Medulla oblongata (tissue), 1 donor: ENCODE measurements at regions not wholly inside any gene's neighbourhood (a gene's known extent, or its start where the extent isn't known, plus 50 kb on each side); places are given as distances from the start of the nearest gene placed in this dataset.
A peak's percentile ranks its signal among the peaks of the same experiment; 100 is the strongest.
"Not testable (repeated sequence)": the region's sequence is repeated elsewhere in the genome, so short reads cannot be mapped to it uniquely, and the experiment has no call there.

Experiments used
- DNase-seq: peaks from one replicate; pipeline ENCODE4 v3.0.0-alpha.2; 2015; ENCODE audit errors: extremely low spot score

DNA sequence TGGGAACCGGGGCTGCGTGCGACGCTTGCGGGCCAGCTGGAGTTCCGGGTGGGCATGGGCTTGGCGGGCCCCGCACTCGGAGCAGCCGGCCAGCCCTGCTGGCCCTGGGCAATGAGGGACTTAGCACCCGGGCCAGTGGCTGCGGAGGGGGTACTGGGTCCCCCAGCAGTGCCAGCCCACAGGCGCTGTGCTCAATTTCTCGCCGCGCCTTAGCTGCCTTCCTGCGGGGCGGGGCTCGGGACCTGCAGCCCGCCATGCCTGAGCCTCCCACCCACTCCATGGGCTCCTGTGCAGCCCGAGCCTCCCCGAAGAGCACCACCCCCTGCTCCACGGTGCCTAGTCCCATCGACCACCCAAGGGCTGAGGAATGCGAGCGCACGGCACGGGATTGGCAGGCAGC is 63.8 kb downstream of the PLXNA1 start:
- not testable (repeated sequence) for DNase-seq

DNA sequence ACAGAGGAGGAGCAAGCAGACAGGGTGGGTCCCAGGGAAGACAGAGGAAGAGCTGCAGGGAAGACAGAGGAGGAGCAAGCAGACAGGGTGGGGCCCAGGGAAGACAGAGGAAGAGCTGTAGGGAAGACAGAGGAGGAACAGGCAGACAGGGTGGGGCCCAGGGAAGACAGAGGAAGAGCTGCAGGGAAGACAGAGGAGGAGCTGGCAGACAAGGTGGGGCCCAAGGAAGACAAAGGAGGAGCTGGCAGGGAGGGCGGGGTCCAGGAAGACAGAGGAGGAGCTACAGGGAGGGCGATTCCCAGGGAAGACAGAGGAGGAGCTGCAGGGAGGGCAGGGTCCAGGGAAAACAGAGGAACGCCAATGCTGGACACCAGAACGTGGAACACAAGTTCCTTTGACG is 66.5 kb downstream of the PLXNA1 start:
- DNase-seq = no peak

DNA sequence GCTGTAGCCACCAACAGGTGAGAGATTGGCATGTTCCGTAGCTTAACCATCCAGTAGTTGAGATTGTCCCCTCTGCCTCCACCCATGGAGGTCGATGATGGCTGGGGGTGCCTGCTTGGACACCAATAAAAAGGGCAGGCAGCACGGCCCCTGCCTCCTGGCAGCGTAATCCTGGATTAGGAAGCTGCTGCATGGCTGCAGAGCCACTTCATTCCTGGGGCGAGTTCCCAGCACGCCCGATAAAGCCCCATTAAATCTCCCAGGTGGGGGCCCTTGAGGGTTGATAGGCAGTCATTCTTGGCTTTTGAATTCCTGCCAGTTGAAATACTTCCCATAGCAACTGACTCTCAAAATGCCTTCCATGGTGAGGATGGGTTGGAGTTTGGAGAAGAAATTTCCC is 67.8 kb downstream of the PLXNA1 start:
- DNase-seq = no peak

DNA sequence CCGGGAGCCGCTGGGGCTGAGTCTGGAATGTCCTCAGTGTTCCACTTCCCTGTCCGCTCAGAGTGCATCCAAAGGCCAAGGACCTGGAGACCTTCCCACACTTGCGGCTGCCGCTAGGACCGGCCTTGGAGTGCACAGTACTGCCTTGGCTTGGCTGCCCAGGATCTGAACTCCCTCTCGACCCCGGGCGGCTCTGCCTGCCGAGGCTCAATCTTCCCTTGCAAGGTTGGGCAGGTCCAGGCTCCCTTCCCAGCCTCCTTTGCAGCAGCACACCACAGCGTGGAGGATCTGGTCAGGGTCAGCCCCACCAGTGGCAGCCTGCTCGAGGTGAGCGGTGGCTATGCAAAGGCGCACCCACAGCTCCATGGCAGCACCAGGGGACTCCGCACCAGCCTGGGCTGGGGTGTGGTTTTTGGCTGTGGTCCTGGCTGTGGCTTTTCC is 69.2 kb downstream of the PLXNA1 start:
- peak; percentile 9 for DNase-seq

DNA sequence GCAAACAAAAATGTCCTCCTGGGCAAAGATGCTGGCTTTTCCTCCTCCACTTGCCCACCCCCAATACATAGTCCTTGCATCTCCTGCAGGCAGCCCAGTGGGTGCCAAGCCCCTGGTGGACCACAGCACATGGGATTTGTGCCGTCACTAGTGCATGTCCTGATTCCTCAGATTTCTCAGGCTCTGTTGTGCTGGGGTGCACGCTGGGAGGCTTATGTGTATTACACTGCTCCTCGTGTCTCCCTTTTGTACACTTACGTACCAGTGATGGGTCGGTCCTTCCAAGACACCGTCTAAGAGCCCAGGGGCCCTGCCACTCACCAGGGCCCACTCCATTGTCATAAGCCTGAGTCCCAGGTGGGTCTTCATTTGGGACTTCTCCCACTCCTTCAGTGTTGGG is 70.1 kb downstream of the PLXNA1 start:
- no peak for DNase-seq

DNA sequence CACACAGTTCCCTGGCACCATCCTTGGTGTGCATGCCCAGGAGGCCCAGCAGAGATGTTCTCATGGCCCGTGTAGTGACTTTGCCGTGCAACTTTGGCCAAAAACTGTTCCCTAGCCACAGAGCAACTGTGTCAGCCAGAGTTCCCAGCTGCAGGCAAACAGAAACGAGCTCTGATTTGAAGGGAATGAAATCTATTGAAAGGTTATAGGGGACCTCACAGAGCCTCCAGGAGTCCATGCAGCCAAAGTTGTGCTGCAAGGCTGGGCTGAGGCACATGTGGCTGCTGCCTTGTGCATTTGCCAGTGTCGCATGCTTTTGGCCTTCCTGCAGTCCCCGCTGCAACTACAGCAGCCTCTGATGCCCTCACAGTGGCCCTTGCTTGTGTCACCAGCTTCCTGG is 70.5 kb downstream of the PLXNA1 start:
- DNase-seq = no peak

DNA sequence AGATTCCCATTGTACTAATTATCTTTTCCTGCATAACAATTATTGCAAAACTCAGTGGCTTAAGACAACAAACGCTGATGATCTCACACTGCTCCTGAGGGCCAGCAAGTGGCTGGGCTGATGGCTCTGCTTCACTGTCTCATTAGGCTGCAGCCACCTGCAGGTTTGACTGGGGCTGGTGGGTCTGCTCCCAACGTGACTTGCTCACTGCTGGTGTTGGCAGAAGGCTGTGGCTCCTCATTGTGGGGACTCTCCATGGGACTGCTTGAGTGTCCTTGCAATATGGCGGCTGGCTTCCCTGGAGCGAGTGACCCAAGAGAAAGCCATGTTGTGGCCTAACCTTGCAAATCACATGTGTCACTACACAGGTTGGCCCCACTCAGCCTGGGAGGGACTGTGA is 71.1 kb downstream of the PLXNA1 start:
- no peak for DNase-seq

DNA sequence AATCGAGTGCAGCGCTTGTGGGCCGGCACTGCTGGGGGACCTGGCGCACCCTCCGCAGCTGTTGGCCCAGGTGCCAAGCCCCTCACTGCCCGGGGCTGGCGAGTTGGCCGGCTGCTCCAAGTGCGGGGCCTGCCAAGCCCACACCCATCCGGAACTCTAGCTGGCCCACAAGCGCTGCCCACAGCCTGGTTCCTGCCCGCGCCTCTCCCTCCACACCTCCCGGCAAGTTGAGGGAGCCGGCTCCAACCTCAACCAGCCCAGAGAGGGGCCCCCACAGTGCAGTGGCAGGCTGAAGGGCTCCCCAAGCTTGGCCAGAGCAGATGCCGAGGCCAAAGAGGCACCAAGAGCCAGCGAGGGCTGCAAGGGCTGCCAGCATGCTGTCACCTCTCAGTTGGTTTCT is 73.4 kb downstream of the PLXNA1 start:
- DNase-seq = no peak

DNA sequence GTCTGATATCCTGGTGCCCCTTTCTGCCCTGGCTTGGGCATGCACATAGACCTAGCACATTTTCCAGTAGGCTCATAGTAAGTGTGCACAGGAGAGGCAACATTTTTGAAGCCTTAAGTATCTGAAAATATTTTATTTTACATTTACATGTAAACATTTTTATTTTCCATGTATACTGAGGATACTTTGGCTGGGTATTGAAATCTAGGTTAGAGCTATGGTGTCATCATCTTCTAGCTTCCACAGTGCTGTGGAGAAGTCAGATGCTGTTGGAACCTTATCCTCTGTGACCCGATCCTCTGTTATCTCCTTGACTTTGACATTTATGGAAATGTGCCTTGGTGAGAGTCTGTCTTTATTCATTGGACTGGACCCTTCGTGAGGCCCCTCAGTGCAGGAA is 74.1 kb downstream of the PLXNA1 start:
- DNase-seq = no peak

DNA sequence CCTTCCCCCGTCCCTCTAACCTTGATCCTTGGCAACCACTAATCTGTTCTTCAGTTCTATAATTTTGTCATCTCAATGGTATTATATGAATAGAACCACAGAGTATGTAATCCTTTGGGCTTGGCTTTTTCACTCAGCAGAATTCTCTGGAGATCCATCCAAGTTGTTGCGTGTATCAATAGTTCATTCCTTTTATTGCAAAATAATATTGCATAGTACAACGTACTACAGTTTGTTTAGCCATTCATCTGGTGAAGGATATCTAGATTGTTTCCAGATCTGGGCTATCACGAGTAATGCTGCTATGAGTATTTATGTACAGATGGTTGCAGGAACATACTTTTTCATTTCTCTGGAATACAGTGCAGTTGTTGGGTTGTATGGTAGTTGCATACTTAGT is 76.2 kb downstream of the PLXNA1 start:
- DNase-seq = no peak

DNA sequence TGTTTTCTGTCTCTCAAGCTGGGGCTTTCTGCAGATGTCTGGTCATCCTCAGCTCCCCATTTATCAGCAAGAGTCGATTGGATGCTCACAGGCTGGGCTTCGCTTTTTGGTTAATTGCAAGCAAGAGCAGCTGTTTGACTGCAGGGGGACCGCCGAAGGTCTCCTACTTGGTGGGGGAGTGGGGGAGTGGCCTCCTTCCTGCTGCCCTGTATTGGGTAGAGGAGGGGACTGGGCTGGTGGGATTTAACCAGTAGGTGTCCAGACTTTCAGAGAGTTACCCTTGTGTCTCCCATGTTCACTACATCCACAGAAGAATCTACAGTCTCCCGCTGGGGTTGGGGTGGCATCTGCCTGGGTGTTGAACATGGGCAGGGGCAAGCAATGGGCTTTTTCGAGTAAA is 78.7 kb downstream of the PLXNA1 start:
- DNase-seq = no peak

DNA sequence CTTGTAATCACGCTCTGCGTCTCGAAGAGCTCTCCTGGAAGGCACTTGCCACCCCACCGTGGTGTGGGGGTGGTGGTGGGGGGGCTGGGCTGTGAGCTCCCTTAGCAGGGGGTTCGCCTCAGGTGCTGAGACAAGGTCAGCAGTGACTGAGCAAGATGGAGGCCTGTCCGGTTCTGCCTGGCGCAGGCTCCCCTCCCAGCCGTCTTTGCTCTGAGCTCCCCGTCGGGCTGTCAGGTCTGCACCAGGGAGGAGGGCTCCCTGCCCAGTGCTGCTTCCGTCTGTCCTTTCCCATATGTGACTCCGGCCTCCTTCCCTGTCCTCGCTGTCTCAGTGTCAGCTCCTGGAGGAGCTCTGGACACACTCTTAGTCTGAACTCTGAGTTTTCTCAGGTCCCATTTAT is 80.0 kb downstream of the PLXNA1 start:
- no peak for DNase-seq

DNA sequence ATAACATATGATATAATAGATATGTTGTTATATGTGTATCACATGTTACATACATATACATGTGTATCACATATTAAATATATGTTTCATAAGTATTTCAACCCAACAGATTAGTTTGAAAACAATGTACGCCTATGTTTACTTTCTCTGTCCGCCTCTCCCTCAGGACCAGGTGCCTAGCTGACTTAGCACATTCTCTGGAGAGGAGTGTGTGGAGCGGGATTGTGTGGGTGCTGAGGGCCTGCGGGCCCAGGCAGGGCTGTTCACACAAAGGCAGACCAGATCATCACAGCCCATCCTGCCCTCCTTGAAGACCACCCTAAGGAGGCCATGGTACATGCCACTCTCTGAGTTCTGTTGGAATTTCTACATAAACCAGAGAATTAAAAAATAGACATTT is 81.0 kb downstream of the PLXNA1 start:
- DNase-seq = no peak

DNA sequence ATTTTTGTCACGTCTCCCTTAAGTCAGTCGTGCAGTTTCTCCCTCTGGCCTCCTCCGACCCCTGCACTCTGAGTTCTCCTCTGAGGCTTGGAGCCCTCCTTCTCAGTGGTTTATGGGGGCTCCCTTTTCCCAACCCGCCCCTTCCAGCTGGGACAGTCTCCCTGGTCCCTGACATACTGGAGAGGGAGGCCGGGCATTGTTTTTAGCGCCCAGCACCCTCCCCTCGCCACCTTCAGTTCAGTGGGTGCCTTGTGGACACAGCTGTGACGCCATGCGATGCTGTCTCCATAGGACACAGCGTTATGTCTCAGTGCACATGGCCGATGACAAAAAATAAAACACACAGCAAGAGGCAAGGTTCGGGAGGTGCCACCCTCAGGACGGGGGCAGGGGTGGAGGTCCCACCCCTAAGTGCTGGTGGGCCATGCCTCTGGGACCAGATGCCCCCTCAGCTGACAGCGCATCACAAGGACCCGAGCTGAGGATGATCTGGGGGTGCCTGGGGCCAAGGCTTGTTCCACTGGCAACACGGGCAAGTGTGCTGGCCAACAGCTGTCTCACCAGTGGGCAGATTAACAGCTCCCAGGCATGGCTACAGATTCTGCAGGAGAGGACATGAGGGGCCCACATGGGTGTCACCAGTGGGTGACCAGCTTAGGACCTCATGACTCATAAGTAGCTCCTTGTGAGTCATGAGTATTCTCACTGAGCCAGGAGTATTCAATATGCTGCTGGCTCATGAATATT is 81.6 kb downstream of the PLXNA1 start:
- DNase-seq = no peak

DNA sequence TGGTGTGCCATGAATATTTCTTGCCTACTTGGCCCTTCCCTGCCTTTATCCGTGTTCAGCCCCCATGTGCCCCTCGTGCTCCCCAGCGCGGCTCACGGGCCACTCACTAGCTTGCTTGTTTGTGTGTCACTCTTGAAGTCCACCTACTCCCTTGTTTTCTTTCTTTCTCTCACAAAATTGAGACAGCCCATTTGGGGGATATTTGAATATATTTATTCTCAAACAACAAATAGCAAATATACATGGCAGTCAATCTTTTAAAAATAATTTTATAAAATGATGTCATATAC is 82.2 kb downstream of the PLXNA1 start:
- DNase-seq = no peak

DNA sequence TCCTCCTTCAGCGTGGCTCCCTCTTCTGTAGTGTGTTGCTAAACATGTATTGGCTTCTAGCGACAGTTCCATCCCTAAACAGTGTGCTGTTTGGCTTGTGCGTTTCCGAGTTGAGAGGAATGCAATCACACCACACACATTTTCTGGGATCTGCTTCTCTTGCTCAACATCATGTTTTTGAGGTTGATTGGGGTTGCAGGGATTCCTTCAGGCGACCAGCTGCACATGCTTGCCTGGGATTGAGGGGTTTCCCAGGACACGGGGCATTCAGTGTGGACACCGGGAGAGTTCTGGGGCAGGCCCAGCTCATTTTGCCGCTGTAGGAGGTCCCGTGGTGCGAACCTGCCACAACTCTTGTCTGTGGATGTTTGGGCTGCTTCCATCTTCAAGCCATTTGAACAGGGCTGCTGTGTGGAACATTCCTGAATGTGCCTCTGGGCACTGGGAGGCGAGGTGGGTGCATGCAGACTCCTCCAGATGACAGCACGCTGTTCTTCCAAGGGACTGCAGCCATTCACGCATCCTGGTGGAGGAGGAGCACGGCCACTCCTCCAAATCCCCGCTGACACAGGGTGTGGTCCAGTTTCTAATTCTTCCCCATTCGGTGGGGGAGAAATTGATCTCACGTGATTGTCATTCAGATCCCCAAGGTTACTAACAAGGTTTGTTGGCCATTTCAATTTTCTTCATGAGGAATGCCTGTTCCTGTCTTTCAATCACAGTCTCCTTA is 82.8 kb downstream of the PLXNA1 start:
- DNase-seq = peak; percentile 51

DNA sequence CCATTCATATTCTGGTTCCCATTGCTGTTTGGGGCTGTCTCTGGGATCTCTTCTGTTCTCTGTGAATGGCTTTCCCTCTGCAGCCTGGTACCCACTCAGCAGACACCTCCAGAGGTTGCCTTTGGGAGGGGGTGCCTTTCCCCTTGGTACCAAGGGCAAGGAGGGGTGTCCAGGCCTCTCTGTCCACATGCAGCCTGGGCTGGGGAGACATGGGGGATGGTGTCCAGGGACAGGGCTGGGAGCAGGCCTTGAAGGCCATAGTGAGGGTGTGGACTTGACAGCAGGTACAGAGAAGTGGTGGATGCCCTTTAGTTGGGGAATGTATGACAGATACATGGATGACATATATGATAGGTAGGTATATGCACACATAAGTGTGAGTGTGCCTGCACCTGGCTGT is 83.7 kb downstream of the PLXNA1 start:
- DNase-seq = no peak

DNA sequence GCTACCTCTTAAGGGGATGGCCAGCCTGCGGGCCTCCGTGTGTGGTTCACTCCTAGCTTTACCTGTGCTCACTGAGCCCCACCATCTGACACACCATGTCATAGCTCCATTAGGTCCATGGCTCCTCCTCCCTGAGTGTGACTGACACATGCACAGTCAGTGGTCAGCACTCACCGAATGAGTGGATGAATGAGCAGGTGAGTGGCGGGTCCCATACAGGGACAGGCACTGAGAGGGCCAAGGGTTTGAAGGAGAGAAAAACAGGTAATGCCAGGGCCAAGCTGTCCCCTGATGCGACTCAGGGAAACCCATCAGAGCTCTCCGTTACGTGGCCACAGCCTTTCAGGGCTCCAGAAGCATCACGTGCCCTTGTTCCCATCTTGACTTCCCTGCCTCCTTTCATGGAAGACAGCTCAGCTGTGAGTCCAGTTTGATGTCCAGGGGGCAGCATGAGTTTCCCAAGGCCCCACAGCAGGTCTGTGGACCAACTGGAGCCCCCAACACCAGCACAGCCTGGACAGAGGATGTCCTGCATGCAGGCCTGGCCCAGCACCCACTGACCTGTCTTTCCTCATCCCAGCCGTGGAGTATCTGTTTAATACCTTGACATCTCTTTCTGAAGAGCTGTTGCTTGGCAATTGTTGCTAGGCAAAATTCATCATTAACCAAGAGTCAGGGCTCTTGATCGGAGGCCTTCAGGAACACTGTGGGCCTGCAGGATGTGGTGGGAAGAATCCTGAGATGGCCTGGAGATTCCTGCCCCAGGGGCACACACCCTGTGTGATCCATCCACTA is 84.4 kb downstream of the PLXNA1 start:
- no peak for DNase-seq

DNA sequence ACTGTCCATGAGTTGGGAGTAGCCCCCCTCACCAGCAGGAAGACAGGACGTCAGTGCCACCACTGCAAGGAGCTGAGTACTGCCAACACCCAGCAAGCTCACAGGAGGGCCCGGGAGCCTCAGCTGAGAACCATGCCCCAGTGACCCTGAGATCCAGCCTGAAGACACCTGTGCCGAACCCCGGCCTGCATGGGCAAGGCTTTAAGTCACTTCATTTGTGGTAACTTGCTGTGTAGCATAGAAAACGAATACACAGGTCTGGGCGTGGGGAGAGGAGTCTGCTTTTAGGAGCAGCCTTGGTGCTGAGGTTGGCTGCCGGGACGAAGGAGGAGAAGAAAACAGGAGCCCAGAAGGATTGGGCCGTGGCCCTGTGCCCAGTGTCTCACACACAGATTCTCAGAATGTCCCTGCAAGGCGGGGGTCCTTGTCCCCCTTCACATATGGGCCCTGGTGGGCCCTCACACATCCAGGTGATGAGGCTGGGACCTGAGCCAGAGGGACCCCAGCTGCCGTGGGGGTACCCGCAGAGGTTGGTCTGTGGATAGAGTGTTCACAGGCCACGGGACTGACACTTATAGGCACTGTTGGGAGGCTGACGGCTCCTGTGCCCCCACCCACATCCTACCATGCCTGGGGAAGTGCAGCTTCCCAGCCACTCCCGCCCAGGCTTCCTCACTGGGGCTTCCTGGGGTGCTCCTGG is 85.3 kb downstream of the PLXNA1 start:
- no peak for DNase-seq

DNA sequence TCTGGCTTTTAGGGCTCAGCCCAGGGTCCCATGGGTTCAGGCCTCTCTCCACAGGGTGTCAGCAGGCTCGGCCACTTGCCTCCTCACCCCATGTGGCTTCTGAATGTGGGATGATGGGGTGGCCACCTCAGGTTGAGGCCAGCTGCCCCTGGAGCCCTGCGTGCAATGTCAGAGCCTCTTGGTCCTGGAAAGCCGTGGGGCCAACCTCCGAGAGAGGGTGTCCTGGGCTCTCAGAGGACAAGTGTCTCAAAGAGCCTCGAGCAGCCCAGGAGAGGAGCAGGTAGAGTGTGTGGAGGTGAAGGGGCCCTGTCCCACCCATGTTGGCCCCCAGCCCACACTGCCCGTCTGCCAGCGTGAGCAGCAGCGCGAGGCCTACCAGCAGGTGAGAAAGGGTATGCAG is 86.0 kb downstream of the PLXNA1 start:
- DNase-seq = no peak

DNA sequence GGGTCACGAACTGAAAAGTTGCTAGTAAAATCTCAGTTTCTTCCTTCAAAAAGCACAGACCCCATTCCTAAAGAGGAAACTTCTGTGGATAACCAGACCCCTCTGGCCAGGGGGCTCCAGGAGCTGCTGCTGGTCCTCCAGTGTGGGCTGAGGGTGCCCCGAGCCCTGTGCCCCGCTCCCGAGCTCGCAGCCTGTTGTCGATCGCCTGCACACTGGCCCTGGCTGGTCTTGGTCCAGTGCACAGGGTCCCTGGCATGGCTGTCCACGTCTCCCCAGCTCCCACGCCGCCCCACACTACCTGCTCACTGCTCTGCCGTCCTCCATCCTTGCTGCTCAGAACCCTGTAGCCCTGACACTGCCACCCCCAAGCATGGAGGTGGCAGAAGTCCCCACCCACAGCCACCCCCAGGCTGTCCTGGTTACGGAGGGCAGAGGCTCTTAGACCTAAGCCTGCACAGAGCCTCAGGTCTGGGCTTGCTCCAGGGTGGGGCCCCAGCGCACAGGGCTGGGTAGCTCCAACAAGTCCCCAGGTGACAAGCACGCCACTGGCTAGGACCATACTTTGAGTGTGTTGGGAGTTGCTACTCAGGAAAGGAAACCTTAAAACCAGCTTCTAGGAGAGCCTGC is 87.0 kb downstream of the PLXNA1 start:
- no peak for DNase-seq

DNA sequence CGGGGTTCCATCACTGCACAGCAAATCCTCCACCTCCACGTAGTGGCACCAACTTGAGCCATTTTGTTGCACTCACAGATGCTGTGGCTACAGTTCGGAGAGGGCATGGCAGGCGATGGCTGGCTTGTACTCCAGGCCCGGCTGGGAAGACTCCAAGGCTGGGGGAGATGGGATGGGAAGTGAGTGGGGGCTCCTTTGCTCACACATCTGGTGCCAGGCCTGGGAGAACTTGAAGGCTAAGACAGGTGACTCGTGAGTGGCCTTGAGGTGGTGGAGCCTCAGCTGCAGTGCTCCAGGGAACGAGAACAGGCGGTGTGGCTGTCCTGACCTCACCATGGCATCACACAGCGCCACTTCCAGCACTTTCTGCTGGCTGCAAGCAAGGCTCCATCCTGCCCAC is 87.9 kb downstream of the PLXNA1 start:
- DNase-seq = no peak
